Kidney (tissue), 13 donors: ENCODE measurements at regions not wholly inside any gene's neighbourhood (a gene's known extent, or its start where the extent isn't known, plus 50 kb on each side); places are given as distances from the start of the nearest gene placed in this dataset.
A peak's percentile ranks its signal among the peaks of the same experiment; 100 is the strongest.

ENCODE experiments used
- DNase-seq, 5 donors: peaks; one replicate each; pipeline ENCODE4 v3.0.0-alpha.2; 2013 to 2020
- FAIRE-seq: peaks from 2 replicates; lab custom pipeline; 2012; peaks lifted over from hg19 to GRCh38; lab: Jason Lieb, UNC
- H3K27ac ChIP-seq, 2 donors: one replicate each; pipeline ENCODE4 v1.7.0; 2013; ENCODE audit warnings: low read depth in 2 of 2, low read length in 2 of 2, inconsistent platforms in 1 of 2
- H3K27me3 ChIP-seq: one replicate; pipeline ENCODE4 v1.7.1; 2013; ENCODE audit warnings: low read length, inconsistent platforms; ENCODE audit not compliant: control insufficient read depth, insufficient read depth
- H3K36me3 ChIP-seq, 3 donors: one replicate each; pipeline versions ENCODE4 v1.7.0 to v1.7.1; 2013; ENCODE audit warnings: low read length in 3 of 3, control low read depth in 1 of 3, inconsistent platforms in 1 of 3; ENCODE audit not compliant: insufficient read depth in 3 of 3, control insufficient read depth in 2 of 3
- H3K4me1 ChIP-seq, 3 donors: one replicate each; pipeline versions ENCODE4 v1.7.0 to v1.7.1; 2013; ENCODE audit warnings: low read length in 3 of 3, inconsistent platforms in 1 of 3, low read depth in 1 of 3; ENCODE audit not compliant: control insufficient read depth in 2 of 3, insufficient read depth in 2 of 3
- H3K4me3 ChIP-seq, 3 donors: one replicate each; pipeline versions ENCODE4 v1.7.0 to v1.8.1; 2013; ENCODE audit warnings: low read length in 3 of 3, control low read depth in 1 of 3, inconsistent platforms in 1 of 3
- H3K9ac ChIP-seq, 3 donors: one replicate each; pipeline versions ENCODE4 v1.7.0 to v1.7.1; 2013; ENCODE audit warnings: low read length in 3 of 3, control low read depth in 1 of 3, inconsistent platforms in 1 of 3
- H3K9me3 ChIP-seq, 3 donors: one replicate each; pipeline versions ENCODE4 v1.7.0 to v1.7.1; 2013; ENCODE audit warnings: low read length in 3 of 3, control low read depth in 1 of 3, inconsistent platforms in 1 of 3; ENCODE audit not compliant: control insufficient read depth in 2 of 3, insufficient read depth in 1 of 3
- CTCF ChIP-seq: IDR thresholded peaks from 3 replicates; pipeline ENCODE4 v1.5.1; 2012; ENCODE audit warnings: mild to moderate bottlenecking, moderate library complexity, borderline replicate concordance; ENCODE audit not compliant: insufficient read depth; ENCODE audit errors: extremely low read depth
- intact Hi-C: fragments of 100-400 bp; cut with DNase I; formaldehyde crosslinking; loops from one replicate; pipeline ENCODE4 v1.11.1; 2022
- donor health status: control.
- donor health status: control.
- donor health status: control.
- donor health status: control.
- donor health status: control.
- donor health status: DM: yes; HTN: yes; CAD: no.
- donor health status: Normal renal cell carcinoma (clear cell type).

GRCh38 chr15:95973566-95974256 is 356.8 kb upstream of the NR2F2 start:
- Histone ChIP-seq H3K4me1 (no peaks in the 10 kb centered on the region), H3K9me3 (no peaks in the 10 kb centered on the region), H3K27ac (no peak overlapping the region), H3K9ac (no peak overlapping the region), H3K36me3 (no peaks in the 10 kb centered on the region), H3K4me3 (no peak overlapping the region), H3K27me3 (no peaks in the 10 kb centered on the region)
- no peak for TF ChIP-seq CTCF
- FAIRE-seq: no peak
- peak in 1 of 5 donors; percentile 38 for DNase-seq
- intact Hi-C loops: no loop called here

- FAIRE-seq (no peak), DNase-seq (no peak)
- TF ChIP-seq CTCF: no peak
- intact Hi-C loops: no loop called here
- no peaks in the 10 kb centered on the region for H3K36me3 ChIP-seq
- no peak overlapping the region for H3K4me3 ChIP-seq
- H3K27ac ChIP-seq: no peak overlapping the region
- no peaks in the 10 kb centered on the region for H3K4me1 ChIP-seq
- no peaks in the 10 kb centered on the region for H3K9me3 ChIP-seq
- no peaks in the 10 kb centered on the region for H3K27me3 ChIP-seq
- no peak overlapping the region for H3K9ac ChIP-seq
Measured at GRCh38 chr15:95975212-95975611, 355.3 kb upstream of the NR2F2 start.

- H3K4me1 ChIP-seq: no peaks in the 10 kb centered on the region
- intact Hi-C loops: no loop called here
- FAIRE-seq: no peak
Measured at GRCh38 chr15:95979286-95979685, 351.2 kb upstream of the NR2F2 start.

More at GRCh38 chr15:95979286-95979685, 351.2 kb upstream of the NR2F2 start:
- Histone ChIP-seq H3K4me3 (no peak overlapping the region), H3K27me3 (no peaks in the 10 kb centered on the region), H3K9ac (no peak overlapping the region), H3K27ac (no peak overlapping the region), H3K36me3 (no peaks in the 10 kb centered on the region), H3K9me3 (no peaks in the 10 kb centered on the region)
- DNase-seq: no peak
- no peak for TF ChIP-seq CTCF
